Keratinocyte (primary cell): ENCODE measurements at regions not wholly inside any gene's neighbourhood (a gene's known extent, or its start where the extent isn't known, plus 50 kb on each side); places are given as distances from the start of the nearest gene placed in this dataset.

Experiments used
- DNase-seq: peaks from one replicate; pipeline ENCODE4 v3.0.0-alpha.2; 2011; ENCODE audit warnings: low read depth, missing footprints, low spot score
- FAIRE-seq: peaks from 2 replicates; lab custom pipeline; 2011; peaks lifted over from hg19 to GRCh38; lab: Jason Lieb, UNC
- H2AFZ ChIP-seq: 2 replicates; pipeline ENCODE4 v1.6.0; 2012; ENCODE audit warnings: low read length, control low read depth, inconsistent platforms; ENCODE audit not compliant: control insufficient read depth
- H3K27ac ChIP-seq: 2 replicates; pipeline ENCODE4 v1.5.1; 2011; ENCODE audit warnings: low read length; ENCODE audit not compliant: control insufficient read depth, insufficient read depth
- H3K27me3 ChIP-seq: 3 replicates; pipeline ENCODE4 v1.6.0; 2011; ENCODE audit warnings: low read length; ENCODE audit not compliant: control insufficient read depth, insufficient read depth; ENCODE audit errors: extremely low read depth
- H3K36me3 ChIP-seq, 2 experiments: 2 replicates in 1 of 2; 3 replicates in 1 of 2; pipeline ENCODE4 v1.5.1; 2011; ENCODE audit warnings: low read length in 2 of 2, mild to moderate bottlenecking in 1 of 2; ENCODE audit not compliant: control insufficient read depth in 2 of 2, insufficient read depth in 2 of 2; ENCODE audit errors: extremely low read depth in 1 of 2
- H3K4me1 ChIP-seq: 3 replicates; pipeline ENCODE4 v1.5.1; 2011; ENCODE audit warnings: low read length; ENCODE audit not compliant: control insufficient read depth, insufficient read depth; ENCODE audit errors: extremely low read depth
- H3K4me2 ChIP-seq: 3 replicates; pipeline ENCODE4 v1.6.0; 2011; ENCODE audit warnings: low read depth, low read length; ENCODE audit not compliant: control insufficient read depth, insufficient read depth; ENCODE audit errors: extremely low read depth
- H3K4me3 ChIP-seq, 3 experiments: fragments of 200-600 bp in 1 of 3; sonication (generic) in 1 of 3; 2 replicates in 2 of 3; 3 replicates in 1 of 3; pipeline ENCODE4 v1.5.1; 2011 to 2016; ENCODE audit warnings: low read length in 3 of 3, mild to moderate bottlenecking in 3 of 3, control low read depth in 2 of 3, inconsistent platforms in 1 of 3, low read depth in 1 of 3, mixed read lengths in 1 of 3, mixed run types in 1 of 3, moderate library complexity in 1 of 3; ENCODE audit not compliant: control insufficient read depth in 2 of 3, insufficient read depth in 2 of 3; ENCODE audit errors: extremely low read depth in 1 of 3
- H3K79me2 ChIP-seq: 2 replicates; pipeline ENCODE4 v1.6.0; 2012; ENCODE audit warnings: low read length; ENCODE audit not compliant: control insufficient read depth, insufficient read depth
- H3K9ac ChIP-seq: 3 replicates; pipeline ENCODE4 v1.6.0; 2011; ENCODE audit warnings: low read length; ENCODE audit not compliant: control insufficient read depth, insufficient read depth; ENCODE audit errors: extremely low read depth
- H3K9me1 ChIP-seq: 3 replicates; pipeline ENCODE4 v1.6.0; 2011; ENCODE audit warnings: low read length; ENCODE audit not compliant: control insufficient read depth, insufficient read depth; ENCODE audit errors: extremely low read depth
- H3K9me3 ChIP-seq: 2 replicates; pipeline ENCODE4 v1.5.1; 2012; ENCODE audit warnings: low read depth, low read length; ENCODE audit not compliant: control insufficient read depth
- H4K20me1 ChIP-seq: 3 replicates; pipeline ENCODE4 v1.6.0; 2011; ENCODE audit warnings: low read length; ENCODE audit not compliant: control insufficient read depth, insufficient read depth; ENCODE audit errors: extremely low read depth
- EZH2 ChIP-seq: IDR thresholded peaks from one replicate; pipeline ENCODE4 v1.6.1; 2012; ENCODE audit warnings: inconsistent platforms, mild to moderate bottlenecking, low read length, moderate library complexity
- dilution Hi-C: fragments of 300-500 bp; cut with MboI; formaldehyde crosslinking; loops from one replicate; pipeline ENCODE4 v1.7.0; 2020; ENCODE audit warnings: low sequenced_read_pairs; ENCODE audit not compliant: extremely low pct_ligation_motif_present
- TF ChIP-seq, protein P1 (sequence below), 3 experiments: IDR thresholded peaks in 1 of 3; conservative IDR thresholded peaks in 1 of 3; optimal IDR thresholded peaks in 1 of 3; 2 replicates in 2 of 3; 3 replicates in 1 of 3; pipeline versions ENCODE3 to v1.5.1; 2011; ENCODE audit warnings: low read length in 3 of 3, mild to moderate bottlenecking in 3 of 3, moderate library complexity in 2 of 3, control low read depth in 1 of 3, inconsistent platforms in 1 of 3; ENCODE audit not compliant: insufficient read depth in 2 of 3; ENCODE audit errors: extremely low read depth in 1 of 3

DNA sequence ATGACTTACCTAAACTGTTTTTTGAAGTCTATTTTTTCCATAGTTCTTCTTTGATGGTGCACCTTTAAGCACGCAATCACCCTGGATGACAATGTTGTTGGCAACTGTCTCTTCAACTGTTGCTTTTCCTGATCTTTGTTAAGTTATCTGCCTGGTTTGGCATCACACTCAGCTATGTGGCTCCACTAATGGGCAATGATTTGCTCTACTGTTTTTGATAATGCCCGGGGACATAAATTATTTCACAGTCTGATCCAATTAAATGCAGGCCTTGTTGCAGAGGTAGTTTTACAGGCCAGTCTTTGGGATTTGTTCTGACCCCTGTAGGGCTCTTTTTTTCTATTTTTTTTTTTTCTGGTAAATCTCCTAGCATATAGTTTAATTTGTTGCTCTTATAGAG, 436.3 kb downstream of the ZNF385D start:
- H3K79me2 ChIP-seq = no peaks in the 10 kb centered on the region
- no peak for FAIRE-seq
- H3K4me2 ChIP-seq = no peak overlapping the region
- H3K9me1 ChIP-seq = no peaks in the 10 kb centered on the region
- no peaks in the 10 kb centered on the region for H3K36me3 ChIP-seq
- dilution Hi-C loops = no loop called here
- no peak for TF ChIP-seq EZH2
- TF ChIP-seq, protein P1, sequence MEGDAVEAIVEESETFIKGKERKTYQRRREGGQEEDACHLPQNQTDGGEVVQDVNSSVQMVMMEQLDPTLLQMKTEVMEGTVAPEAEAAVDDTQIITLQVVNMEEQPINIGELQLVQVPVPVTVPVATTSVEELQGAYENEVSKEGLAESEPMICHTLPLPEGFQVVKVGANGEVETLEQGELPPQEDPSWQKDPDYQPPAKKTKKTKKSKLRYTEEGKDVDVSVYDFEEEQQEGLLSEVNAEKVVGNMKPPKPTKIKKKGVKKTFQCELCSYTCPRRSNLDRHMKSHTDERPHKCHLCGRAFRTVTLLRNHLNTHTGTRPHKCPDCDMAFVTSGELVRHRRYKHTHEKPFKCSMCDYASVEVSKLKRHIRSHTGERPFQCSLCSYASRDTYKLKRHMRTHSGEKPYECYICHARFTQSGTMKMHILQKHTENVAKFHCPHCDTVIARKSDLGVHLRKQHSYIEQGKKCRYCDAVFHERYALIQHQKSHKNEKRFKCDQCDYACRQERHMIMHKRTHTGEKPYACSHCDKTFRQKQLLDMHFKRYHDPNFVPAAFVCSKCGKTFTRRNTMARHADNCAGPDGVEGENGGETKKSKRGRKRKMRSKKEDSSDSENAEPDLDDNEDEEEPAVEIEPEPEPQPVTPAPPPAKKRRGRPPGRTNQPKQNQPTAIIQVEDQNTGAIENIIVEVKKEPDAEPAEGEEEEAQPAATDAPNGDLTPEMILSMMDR (optimal IDR thresholded peaks at IDR 0.05 in 1 of 3, IDR thresholded peaks at IDR 0.05 in 1 of 3, conservative IDR thresholded peaks at IDR 0.05 in 1 of 3; ENCODE audit: extremely low read depth in 1 of 3, insufficient read depth in 2 of 3, low read length in 3 of 3) = no peak
- no peak for DNase-seq
- H3K4me1 ChIP-seq = no peaks in the 10 kb centered on the region
- no peaks in the 10 kb centered on the region for H3K9me3 ChIP-seq
- no peaks in the 10 kb centered on the region for H3K27me3 ChIP-seq
- H4K20me1 ChIP-seq = no peaks in the 10 kb centered on the region
- no peak overlapping the region for H3K4me3 ChIP-seq
- H3K9ac ChIP-seq = no peak overlapping the region
- H2AFZ ChIP-seq = no peak overlapping the region
- H3K27ac ChIP-seq = no peak overlapping the region

DNA sequence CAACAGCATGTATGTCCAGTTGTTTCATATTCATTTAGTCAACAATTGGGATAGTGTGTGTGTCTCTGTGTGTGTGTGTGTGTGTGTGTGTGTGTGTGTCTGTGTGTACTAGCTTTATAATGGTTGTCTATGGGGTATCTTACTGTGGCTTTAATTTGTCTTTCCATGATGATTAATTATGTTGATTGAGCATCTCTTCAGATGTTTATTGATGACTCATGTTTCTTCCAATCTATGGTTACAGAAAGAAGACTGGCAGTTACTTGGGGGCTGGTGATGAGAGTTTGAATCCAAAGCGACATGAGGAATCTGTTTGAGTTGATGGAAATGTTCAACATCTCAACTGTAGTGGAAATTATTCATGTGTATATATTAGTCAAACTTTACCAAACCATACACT, 440.1 kb downstream of the ZNF385D start:
- Histone ChIP-seq H3K36me3 (no peaks in the 10 kb centered on the region), H3K9ac (no peak overlapping the region), H3K9me3 (no peaks in the 10 kb centered on the region), H3K9me1 (no peaks in the 10 kb centered on the region), H3K27me3 (no peaks in the 10 kb centered on the region), H4K20me1 (no peaks in the 10 kb centered on the region), H2AFZ (no peak overlapping the region), H3K4me3 (no peak overlapping the region), H3K4me1 (no peaks in the 10 kb centered on the region), H3K79me2 (no peaks in the 10 kb centered on the region), H3K27ac (no peak overlapping the region), H3K4me2 (no peak overlapping the region)
- no peak for DNase-seq
- TF ChIP-seq, protein P1 (optimal IDR thresholded peaks at IDR 0.05 in 1 of 3, IDR thresholded peaks at IDR 0.05 in 1 of 3, conservative IDR thresholded peaks at IDR 0.05 in 1 of 3; ENCODE audit: extremely low read depth in 1 of 3, insufficient read depth in 2 of 3, low read length in 3 of 3) = no peak
- no peak for TF ChIP-seq EZH2
- dilution Hi-C loops = no loop called here
- no peak for FAIRE-seq
